ENCODE measurements at regions not wholly inside any gene's neighbourhood (a gene's known extent, or its start where the extent isn't known, plus 50 kb on each side); places are given as distances from the start of the nearest gene placed in this dataset.
A peak's percentile ranks its signal among the peaks of the same experiment; 100 is the strongest.

GRCh38 chr14:89012282-89013097 lies 188.0 kb downstream of the TTC8 start:
- H3K27ac Mint-ChIP-seq (ENCODE audit: unreplicated experiment) = no peak overlapping the region
- H3K27me3 Mint-ChIP-seq (ENCODE audit: unreplicated experiment) = peaks cover 15% of the 10 kb centered on the region
- no peak for DNase-seq (ENCODE audit: extremely low spot score, unreplicated experiment)
- peaks cover 2% of the 10 kb centered on the region for H3K4me1 Mint-ChIP-seq (ENCODE audit: unreplicated experiment)
- H3K4me3 Mint-ChIP-seq (ENCODE audit: unreplicated experiment) = no peak overlapping the region
- TF ChIP-seq CTCF (IDR thresholded peaks at IDR 0.05) = no peak
- H3K36me3 Mint-ChIP-seq (ENCODE audit: unreplicated experiment) = no peaks in the 10 kb centered on the region
- no peaks in the 10 kb centered on the region for H3K9me3 Mint-ChIP-seq (ENCODE audit: unreplicated experiment)

- TF ChIP-seq CTCF (IDR thresholded peaks at IDR 0.05) = peak; percentile 29
- Mint-ChIP-seq H3K4me1 (ENCODE audit: unreplicated experiment) (peaks cover 2% of the 10 kb centered on the region), H3K27ac (ENCODE audit: unreplicated experiment) (no peak overlapping the region), H3K9me3 (ENCODE audit: unreplicated experiment) (no peaks in the 10 kb centered on the region), H3K27me3 (ENCODE audit: unreplicated experiment) (peaks cover 21% of the 10 kb centered on the region), H3K36me3 (ENCODE audit: unreplicated experiment) (no peaks in the 10 kb centered on the region), H3K4me3 (ENCODE audit: unreplicated experiment) (no peak overlapping the region)
- DNase-seq (ENCODE audit: extremely low spot score, unreplicated experiment) = no peak
Observed at GRCh38 chr14:89013098-89013504, 188.7 kb downstream of the TTC8 start.

- H3K4me3 Mint-ChIP-seq (ENCODE audit: unreplicated experiment) = no peak overlapping the region
- H3K27ac Mint-ChIP-seq (ENCODE audit: unreplicated experiment) = no peak overlapping the region
- H3K36me3 Mint-ChIP-seq (ENCODE audit: unreplicated experiment) = no peaks in the 10 kb centered on the region
- TF ChIP-seq CTCF (IDR thresholded peaks at IDR 0.05) = no peak
- H3K9me3 Mint-ChIP-seq (ENCODE audit: unreplicated experiment) = no peaks in the 10 kb centered on the region
- no peak for DNase-seq (ENCODE audit: extremely low spot score, unreplicated experiment)
- H3K4me1 Mint-ChIP-seq (ENCODE audit: unreplicated experiment) = peaks cover 2% of the 10 kb centered on the region
- H3K27me3 Mint-ChIP-seq (ENCODE audit: unreplicated experiment) = peaks cover 27% of the 10 kb centered on the region
Observed at GRCh38 chr14:89013698-89014568, 189.5 kb downstream of the TTC8 start.

GRCh38 chr14:89014569-89014850 lies 190.1 kb downstream of the TTC8 start:
- Mint-ChIP-seq H3K27me3 (ENCODE audit: unreplicated experiment) (peaks cover 33% of the 10 kb centered on the region), H3K4me1 (ENCODE audit: unreplicated experiment) (peaks cover 2% of the 10 kb centered on the region), H3K27ac (ENCODE audit: unreplicated experiment) (no peak overlapping the region), H3K36me3 (ENCODE audit: unreplicated experiment) (no peaks in the 10 kb centered on the region), H3K4me3 (ENCODE audit: unreplicated experiment) (no peak overlapping the region), H3K9me3 (ENCODE audit: unreplicated experiment) (no peaks in the 10 kb centered on the region)
- no peak for TF ChIP-seq CTCF (IDR thresholded peaks at IDR 0.05)
- no peak for DNase-seq (ENCODE audit: extremely low spot score, unreplicated experiment)

- no peaks in the 10 kb centered on the region for H3K36me3 Mint-ChIP-seq (ENCODE audit: unreplicated experiment)
- no peaks in the 10 kb centered on the region for H3K9me3 Mint-ChIP-seq (ENCODE audit: unreplicated experiment)
- DNase-seq (ENCODE audit: extremely low spot score, unreplicated experiment) = no peak
- no peak overlapping the region for H3K4me3 Mint-ChIP-seq (ENCODE audit: unreplicated experiment)
- peaks cover 35% of the 10 kb centered on the region for H3K27me3 Mint-ChIP-seq (ENCODE audit: unreplicated experiment)
- TF ChIP-seq CTCF (IDR thresholded peaks at IDR 0.05) = no peak
- H3K4me1 Mint-ChIP-seq (ENCODE audit: unreplicated experiment) = no peaks in the 10 kb centered on the region
- H3K27ac Mint-ChIP-seq (ENCODE audit: unreplicated experiment) = no peak overlapping the region
Observed at GRCh38 chr14:89015016-89015415, 190.6 kb downstream of the TTC8 start.

Measured in osteocyte (in vitro differentiated cells).